HEK293 (cell line): ENCODE measurements at regions not wholly inside any gene's neighbourhood (a gene's known extent, or its start where the extent isn't known, plus 50 kb on each side); places are given as distances from the start of the nearest gene placed in this dataset.

ENCODE experiments used
- CTCF ChIA-PET: fragments of 350-600 bp; formaldehyde crosslinking; extraction: SDS; loops from one replicate; lab custom pipeline; 2021; ENCODE audit warnings: antibody characterized with exemption; lab: Yijun Ruan, JAX
- POLR2A ChIA-PET: fragments of 300-600 bp; formaldehyde crosslinking; extraction: SDS; loops from one replicate; lab custom pipeline; 2020; ENCODE audit warnings: antibody characterized with exemption, inconsistent platforms; lab: Yijun Ruan, JAX
- H3K27ac ChIP-seq: fragments of 200-500 bp; sonication (Bioruptor generic); 2 replicates; pipeline ENCODE4 v1.5.1; 2014; ENCODE audit warnings: low read depth, low read length, control low read depth, inconsistent platforms; ENCODE audit errors: extremely low read depth
- H3K36me3 ChIP-seq, 2 experiments: fragments of 200-500 bp in 1 of 2; sonication (Bioruptor generic) in 1 of 2; 1 replicate in 1 of 2; 2 replicates in 1 of 2; pipeline ENCODE4 v1.5.1; 2014 to 2017; ENCODE audit warnings: inconsistent platforms in 2 of 2, low read length in 2 of 2; ENCODE audit not compliant: control insufficient read depth in 2 of 2, insufficient read depth in 1 of 2
- H3K4me1 ChIP-seq: fragments of 200-500 bp; sonication (Bioruptor generic); 2 replicates; pipeline ENCODE4 v1.5.1; 2014; ENCODE audit warnings: mild to moderate bottlenecking, low read length, inconsistent platforms; ENCODE audit not compliant: control insufficient read depth, insufficient read depth
- H3K4me3 ChIP-seq: 2 replicates; pipeline ENCODE4 v1.5.1; 2011; ENCODE audit warnings: low read depth, mild to moderate bottlenecking, control low read depth, low read length, moderate library complexity
- H3K9me3 ChIP-seq: fragments of 200-500 bp; sonication (Bioruptor generic); 2 replicates; pipeline ENCODE4 v1.5.1; 2014; ENCODE audit warnings: low read depth, low read length, inconsistent platforms; ENCODE audit not compliant: control insufficient read depth, insufficient read depth
- GLI4 ChIP-seq: fragments of 450-650 bp; formaldehyde crosslinking; IDR thresholded peaks from 2 replicates; pipeline ENCODE4 v1.5.1; 2016; ENCODE audit warnings: missing biosample characterization, missing genetic modification characterization
- GLIS1 ChIP-seq: fragments of 450-650 bp; formaldehyde crosslinking; IDR thresholded peaks from 2 replicates; pipeline ENCODE4 v1.5.1; 2016; ENCODE audit warnings: missing biosample characterization, missing genetic modification characterization
- HOXA7 ChIP-seq: sonication (generic); formaldehyde crosslinking; IDR thresholded peaks from 2 replicates; pipeline ENCODE4 v1.8.1; 2022; ENCODE audit warnings: missing genetic modification reagents, borderline replicate concordance
- HOXD13 ChIP-seq: sonication (generic); formaldehyde crosslinking; IDR thresholded peaks from 2 replicates; pipeline ENCODE4 v1.8.0; 2022; ENCODE audit warnings: missing genetic modification reagents, borderline replicate concordance
- PRDM2 ChIP-seq: fragments of 450-650 bp; formaldehyde crosslinking; IDR thresholded peaks from 2 replicates; pipeline ENCODE4 v1.5.1; 2016; ENCODE audit warnings: missing biosample characterization, missing genetic modification characterization, borderline replicate concordance
- TRIM28 ChIP-seq: IDR thresholded peaks from 2 replicates; pipeline ENCODE4 v1.6.1; 2011; ENCODE audit warnings: low read length, control low read depth, borderline replicate concordance
- ZBTB1 ChIP-seq: fragments of 450-650 bp; formaldehyde crosslinking; IDR thresholded peaks from 2 replicates; pipeline ENCODE4 v1.5.1; 2016; ENCODE audit warnings: missing biosample characterization, missing genetic modification characterization
- ZNF10 ChIP-seq: fragments of 450-650 bp; formaldehyde crosslinking; IDR thresholded peaks from 2 replicates; pipeline ENCODE4 v1.5.1; 2017; ENCODE audit warnings: missing biosample characterization, missing genetic modification characterization
- ZNF16 ChIP-seq: fragments of 450-650 bp; formaldehyde crosslinking; IDR thresholded peaks from 2 replicates; pipeline ENCODE4 v1.5.1; 2016; ENCODE audit warnings: low read depth, missing biosample characterization, missing genetic modification characterization
- ZNF184 ChIP-seq: fragments of 450-650 bp; IDR thresholded peaks from 2 replicates; pipeline ENCODE4 v1.5.1; 2018; ENCODE audit warnings: missing biosample characterization, mild to moderate bottlenecking, missing genetic modification characterization
- ZNF202 ChIP-seq: fragments of 450-650 bp; formaldehyde crosslinking; IDR thresholded peaks from 2 replicates; pipeline ENCODE4 v1.5.1; 2016; ENCODE audit warnings: missing biosample characterization, missing genetic modification characterization, borderline replicate concordance
- ZNF214 ChIP-seq: fragments of 450-650 bp; formaldehyde crosslinking; IDR thresholded peaks from 2 replicates; pipeline ENCODE4 v1.5.1; 2017; ENCODE audit warnings: missing biosample characterization, mild to moderate bottlenecking, missing genetic modification characterization, borderline replicate concordance
- ZNF26 ChIP-seq: fragments of 450-650 bp; formaldehyde crosslinking; IDR thresholded peaks from 2 replicates; pipeline ENCODE4 v1.5.1; 2016; ENCODE audit warnings: missing biosample characterization, missing genetic modification characterization
- ZNF280C ChIP-seq: fragments of 450-650 bp; formaldehyde crosslinking; IDR thresholded peaks from 2 replicates; pipeline ENCODE4 v1.5.1; 2016; ENCODE audit warnings: missing biosample characterization, missing genetic modification characterization
- ZNF366 ChIP-seq: fragments of 450-650 bp; formaldehyde crosslinking; conservative IDR thresholded peaks from 2 replicates; pipeline ENCODE4 v1.5.1; 2016; ENCODE audit warnings: missing biosample characterization, missing genetic modification characterization
- ZNF510 ChIP-seq: fragments of 450-650 bp; formaldehyde crosslinking; IDR thresholded peaks from 2 replicates; pipeline ENCODE4 v1.5.1; 2018; ENCODE audit warnings: mild to moderate bottlenecking, missing genetic modification characterization, missing biosample characterization; ENCODE audit not compliant: insufficient replicate concordance
- ZNF624 ChIP-seq: fragments of 450-650 bp; formaldehyde crosslinking; IDR thresholded peaks from 2 replicates; pipeline ENCODE4 v1.5.1; 2017; ENCODE audit warnings: missing biosample characterization, missing genetic modification characterization
- ZNF626 ChIP-seq: fragments of 450-650 bp; sonication (Bioruptor Pico); formaldehyde crosslinking; IDR thresholded peaks from 2 replicates; pipeline ENCODE4 v1.5.1; 2018; ENCODE audit warnings: missing biosample characterization, missing genetic modification characterization, inconsistent platforms
- ZNF677 ChIP-seq: fragments of 450-650 bp; IDR thresholded peaks from 2 replicates; pipeline ENCODE4 v1.5.0; 2018; ENCODE audit warnings: missing biosample characterization, mild to moderate bottlenecking, missing genetic modification characterization, moderate library complexity

- TF ChIP-seq ZNF202 (tag by site-specific recombination), result no peak
- no peak for TF ChIP-seq ZNF626 (tag by site-specific recombination)
- TF ChIP-seq HOXA7 (CRISPR knock-in tag), result no peak
- TF ChIP-seq, all 188 proteins: peak for 0
Measured at GRCh38 chr11:120020981-120021380, 116.9 kb downstream of the TRIM29 start (continued).

- POLR2A ChIA-PET, result no interaction called here
- Histone ChIP-seq H3K36me3 (no peaks in the 10 kb centered on the region), H3K4me3 (no peak overlapping the region), H3K27ac (no peak overlapping the region), H3K4me1 (no peaks in the 10 kb centered on the region), H3K9me3 (no peaks in the 10 kb centered on the region)
- CTCF ChIA-PET, result interaction anchor here (0.7 kb wide), 1 partner anchor 853 kb away, joined by 3 read pairs; no protein-coding TSS in a partner anchor
- no peak for TF ChIP-seq ZNF366 (tag by site-specific recombination)
- peak; percentile 74 for TF ChIP-seq GLIS1 (tag by site-specific recombination)
Measured at GRCh38 chr11:120020486-120020885, 117.4 kb downstream of the TRIM29 start.

- TF ChIP-seq ZNF214 (tag by site-specific recombination) (no peak), ZNF624 (no peak), ZBTB1 (tag by site-specific recombination) (no peak), HOXD13 (CRISPR knock-in tag) (no peak), GLI4 (tag by site-specific recombination) (no peak), TRIM28 (no peak)
- Histone ChIP-seq H3K9me3 (no peaks in the 10 kb centered on the region), H3K36me3 (no peaks in the 10 kb centered on the region), H3K4me3 (no peak overlapping the region), H3K4me1 (no peaks in the 10 kb centered on the region), H3K27ac (no peak overlapping the region)
- ChIA-PET POLR2A (no interaction called here), CTCF (interaction anchor here (0.6 to 1.4 kb wide), 3 partner anchors 89 to 166 kb away, joined by 3 to 6 read pairs (median 3); no protein-coding TSS in a partner anchor)
Measured at GRCh38 chr11:120019191-120019590, 118.7 kb downstream of the TRIM29 start.

- no peaks in the 10 kb centered on the region for H3K36me3 ChIP-seq
- no peak overlapping the region for H3K4me3 ChIP-seq
- no peaks in the 10 kb centered on the region for H3K9me3 ChIP-seq
- ChIA-PET CTCF (interaction anchor here (0.7 to 1.3 kb wide), 2 partner anchors 18 to 182 kb away, joined by 3 read pairs; no protein-coding TSS in a partner anchor), POLR2A (no interaction called here)
- no peaks in the 10 kb centered on the region for H3K4me1 ChIP-seq
- no peak overlapping the region for H3K27ac ChIP-seq
- TF ChIP-seq HOXA7 (CRISPR knock-in tag), result no peak
- TF ChIP-seq ZNF677 (tag by site-specific recombination), result no peak
- TF ChIP-seq PRDM2 (tag by site-specific recombination), result no peak
- TF ChIP-seq ZNF510 (tag by site-specific recombination), result no peak
- no peak for TF ChIP-seq ZNF26
- no peak for TF ChIP-seq ZNF184 (tag by site-specific recombination)
- no peak for TF ChIP-seq ZNF16
- TF ChIP-seq ZNF280C (tag by site-specific recombination), result no peak
- TF ChIP-seq ZNF10 (tag by site-specific recombination), result no peak
Measured at GRCh38 chr11:120017582-120018150, 120.2 kb downstream of the TRIM29 start.
